Muscle of arm (tissue), 1 donor: ENCODE measurements at regions not wholly inside any gene's neighbourhood (a gene's known extent, or its start where the extent isn't known, plus 50 kb on each side); places are given as distances from the start of the nearest gene placed in this dataset.
"Not testable (repeated sequence)": the region's sequence is repeated elsewhere in the genome, so short reads cannot be mapped to it uniquely, and the experiment has no call there.

ENCODE experiments used
- DNase-seq: peaks from one replicate; pipeline ENCODE4 v3.0.0-alpha.2; 2013

DNA sequence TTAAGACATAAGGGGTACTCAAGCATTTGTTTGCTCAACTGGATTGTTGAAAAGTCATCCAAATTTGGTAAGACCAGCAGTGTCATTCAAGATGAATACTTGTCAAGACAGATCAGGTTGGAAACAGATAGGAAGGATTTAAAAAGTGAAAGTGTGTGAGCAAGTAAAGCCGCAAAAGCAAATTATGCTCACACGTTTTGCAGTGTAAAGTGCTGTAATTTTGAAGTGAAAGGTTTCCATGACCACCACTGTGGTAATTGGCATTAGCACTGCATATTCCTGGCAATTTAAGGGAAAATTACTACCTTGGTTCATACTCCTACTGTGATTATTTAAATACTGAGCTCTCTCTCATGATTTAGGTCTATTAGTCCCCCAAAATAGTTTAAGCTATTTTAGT is 704.1 kb upstream of the CCDC179 start:
- DNase-seq: no peak

GRCh38 chr11:23569134-23569533 is 708.9 kb upstream of the CCDC179 start:
- no peak for DNase-seq

DNA sequence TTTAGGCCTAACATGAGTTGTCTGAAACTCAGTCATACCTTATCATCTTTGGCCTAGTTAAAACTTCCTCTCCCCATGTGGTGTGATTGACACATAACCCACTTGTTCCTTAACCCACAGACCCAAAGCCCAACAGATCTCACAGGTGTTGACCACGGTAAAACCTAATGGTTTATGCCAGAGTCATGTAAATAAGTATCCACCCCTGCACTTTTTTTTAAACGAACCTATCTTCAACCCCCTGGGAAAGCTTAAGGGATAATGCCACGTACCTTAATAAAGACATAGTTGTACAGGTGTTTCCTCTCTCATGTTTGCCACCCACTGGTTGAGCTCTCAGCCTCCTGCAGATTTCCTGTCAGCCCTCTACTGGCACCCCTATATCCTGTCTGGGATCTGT is 709.3 kb upstream of the CCDC179 start:
- DNase-seq: no peak

- no peak for DNase-seq
These were observed 710.6 kb upstream of the CCDC179 start for GRCh38 chr11:23570828-23571227.

DNA sequence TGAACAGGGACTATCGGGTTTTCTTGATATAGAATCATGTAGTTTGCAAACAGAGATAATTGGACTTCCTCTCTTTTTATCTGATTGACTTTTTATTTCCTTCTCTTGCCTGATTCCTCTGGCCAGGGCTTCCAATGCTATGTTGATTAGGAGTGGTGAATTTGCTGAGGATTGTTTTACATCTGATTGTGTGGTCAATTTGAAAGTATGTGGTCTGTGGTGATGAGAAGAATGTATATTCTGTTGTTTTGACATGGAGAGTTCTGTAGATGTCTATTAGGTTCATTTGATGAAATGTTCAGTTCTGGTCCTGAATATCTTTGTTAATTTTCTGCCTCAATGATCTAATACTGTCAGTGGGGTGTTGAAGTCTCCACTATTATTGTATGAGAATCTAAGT is 713.2 kb upstream of the CCDC179 start:
- no peak for DNase-seq

DNA sequence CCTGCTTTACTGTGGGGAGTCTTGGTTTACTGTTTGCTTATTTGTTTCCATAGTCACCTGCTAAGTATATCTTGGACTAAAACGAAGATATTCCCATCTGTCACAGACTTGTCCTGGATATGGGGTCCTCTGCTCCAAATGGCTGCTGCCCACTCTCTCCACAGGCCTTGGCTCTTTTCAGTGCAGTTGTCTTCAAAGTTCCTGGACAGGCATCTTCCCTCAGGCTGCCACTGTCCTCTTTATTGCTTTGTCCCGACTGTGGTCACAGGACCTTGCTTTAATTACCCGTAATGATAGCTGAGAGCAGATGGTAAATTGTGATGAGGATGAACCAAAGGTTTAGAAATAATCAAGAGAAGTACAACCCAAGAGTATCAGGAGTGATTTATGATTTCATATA is 713.9 kb upstream of the CCDC179 start:
- no peak for DNase-seq

GRCh38 chr11:23577296-23577695 is 717.0 kb upstream of the CCDC179 start:
- no peak for DNase-seq

DNA sequence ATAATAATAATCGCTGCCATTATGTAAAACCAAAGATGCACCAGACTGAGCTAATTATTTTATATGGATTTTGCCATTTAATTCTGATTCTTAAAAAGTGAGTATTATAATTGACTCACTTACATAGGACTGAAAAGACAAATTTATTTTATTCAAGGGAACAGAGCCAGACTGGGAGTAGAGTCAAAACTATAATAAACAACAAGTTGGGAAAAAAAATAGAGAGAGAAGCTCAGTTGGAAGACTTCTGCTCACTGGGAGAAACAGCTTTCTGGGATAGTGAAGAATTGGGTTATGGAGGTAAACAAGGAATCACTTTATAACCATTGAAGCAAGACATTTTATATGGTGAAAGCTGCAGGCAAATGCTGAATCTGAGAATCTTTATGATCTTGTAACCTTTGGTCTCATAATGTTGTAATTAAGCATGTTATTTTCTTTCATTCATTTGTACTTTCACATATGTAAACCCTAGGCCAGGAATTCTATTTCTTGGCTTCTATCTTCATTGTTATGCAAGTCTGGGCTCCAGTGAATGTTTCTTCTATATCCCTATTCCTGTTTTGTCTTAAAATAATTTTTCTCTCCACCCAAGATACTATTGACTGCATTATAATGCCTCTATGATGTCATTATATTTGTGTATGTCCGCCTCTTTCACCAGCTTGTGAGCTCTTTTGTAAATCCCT is 725.3 kb upstream of the CCDC179 start:
- peak; percentile 57 for DNase-seq

GRCh38 chr11:23586173-23586572 is 725.9 kb upstream of the CCDC179 start:
- no peak for DNase-seq

DNA sequence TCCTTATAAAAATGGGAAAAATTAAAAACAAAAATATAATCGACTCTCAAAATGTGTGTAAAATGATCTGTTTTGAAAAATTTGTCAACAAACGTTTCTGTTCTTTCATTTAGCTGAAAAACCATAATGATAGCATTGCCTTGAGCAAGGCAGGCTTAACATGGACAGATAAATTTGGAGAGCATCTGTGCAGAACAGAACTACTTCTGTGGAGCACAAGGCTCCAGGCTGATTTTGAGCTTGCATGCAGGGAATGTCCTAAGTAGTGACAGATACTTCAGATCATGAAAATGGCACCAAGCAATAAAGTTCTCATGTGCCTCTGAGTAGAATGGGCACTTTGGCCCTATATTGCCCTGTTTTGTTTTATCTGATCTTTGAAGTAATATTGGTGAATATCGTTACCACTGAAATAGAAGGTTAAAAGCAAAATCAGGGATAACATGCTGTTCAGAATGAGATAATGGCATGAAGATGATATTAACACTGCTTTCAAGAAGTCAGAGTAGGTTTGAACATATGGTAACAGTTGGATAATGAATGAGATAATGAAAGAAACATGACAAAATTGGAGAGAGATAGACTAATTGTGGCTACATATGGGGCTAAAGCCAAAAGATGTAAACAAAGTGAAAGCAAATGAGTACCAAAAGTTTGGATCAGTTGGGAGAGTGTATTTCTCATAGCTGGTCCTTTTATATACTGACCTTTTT is 730.5 kb upstream of the CCDC179 start:
- no peak for DNase-seq

DNA sequence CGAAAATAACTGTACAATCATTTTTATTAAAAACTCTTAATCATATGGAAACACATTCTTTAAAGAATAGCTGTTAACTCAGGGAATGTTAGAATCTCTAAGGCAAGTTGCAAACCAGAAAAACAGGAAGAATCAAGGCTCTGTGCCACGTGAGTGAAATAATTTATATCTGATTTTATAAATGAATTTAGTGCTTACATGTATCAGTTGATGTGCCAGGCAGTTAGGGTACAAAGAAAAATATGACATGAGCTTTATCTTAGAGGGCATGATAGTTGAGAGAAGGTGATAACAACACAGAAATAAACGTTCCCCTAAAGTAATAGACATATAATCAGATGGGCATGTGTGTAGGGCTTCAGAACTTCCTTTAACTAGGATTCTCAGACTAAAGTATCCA is 734.5 kb upstream of the CCDC179 start:
- no peak for DNase-seq

GRCh38 chr11:23604966-23605365 is 744.7 kb upstream of the CCDC179 start:
- no peak for DNase-seq

DNA sequence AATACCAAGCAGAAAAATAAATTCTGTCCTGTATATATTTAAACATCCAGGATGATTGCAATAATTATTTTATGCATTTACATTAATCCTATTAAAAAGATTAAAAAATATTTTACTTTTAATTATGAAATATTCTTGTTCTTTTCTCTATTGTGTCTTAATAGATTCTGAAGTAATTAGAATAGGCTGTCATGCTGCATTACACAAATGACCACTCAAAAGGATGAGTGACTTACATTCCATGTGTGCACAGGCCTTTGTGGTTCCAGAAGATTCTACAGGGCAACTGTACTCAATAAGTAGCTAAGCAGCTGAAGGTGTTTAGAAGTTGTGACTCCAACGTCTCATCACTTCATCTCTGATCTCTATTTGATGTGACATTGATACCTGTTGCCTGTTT is 745.9 kb upstream of the CCDC179 start:
- DNase-seq: no peak

DNA sequence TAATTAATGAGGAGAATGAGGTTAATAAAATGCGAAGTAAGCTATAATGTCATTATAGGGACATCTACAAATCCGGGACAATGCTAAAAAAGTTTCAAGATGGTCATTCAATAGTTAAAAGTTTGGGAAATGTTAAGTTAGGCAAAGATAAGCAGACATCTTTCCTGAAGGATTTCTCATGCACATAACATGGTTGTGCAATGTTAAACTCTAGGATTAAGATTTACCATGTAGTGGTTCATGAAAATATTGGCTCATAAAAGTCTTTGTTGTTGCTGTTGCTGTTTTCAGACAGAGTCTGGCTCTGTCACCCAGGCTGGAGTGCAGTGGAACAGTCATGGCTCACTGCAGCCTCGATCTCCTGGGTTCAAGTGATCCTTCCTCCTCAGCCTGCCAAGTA is 751.5 kb upstream of the CCDC179 start:
- DNase-seq: no peak

- DNase-seq: no peak
These were observed 760.3 kb upstream of the CCDC179 start for GRCh38 chr11:23620617-23621016.

DNA sequence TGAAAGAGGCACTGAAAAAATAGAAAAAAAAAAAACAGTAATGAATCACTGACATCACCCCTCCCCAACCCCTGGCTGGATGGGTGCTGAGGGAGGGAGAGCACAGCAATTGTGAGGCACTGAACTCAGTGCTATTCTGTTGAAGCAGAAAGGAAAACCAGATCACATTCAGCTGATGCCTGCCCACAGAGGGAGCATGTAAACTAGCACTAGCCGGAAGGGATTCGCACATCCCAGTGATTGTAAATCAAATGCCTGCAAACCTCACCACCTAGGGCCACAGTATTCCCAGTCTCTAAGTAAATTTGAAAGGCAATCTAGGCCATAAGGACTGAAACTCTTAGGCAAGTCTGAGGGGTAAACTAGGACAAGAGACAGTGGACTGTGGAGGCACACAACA is 772.0 kb upstream of the CCDC179 start:
- no peak for DNase-seq

DNA sequence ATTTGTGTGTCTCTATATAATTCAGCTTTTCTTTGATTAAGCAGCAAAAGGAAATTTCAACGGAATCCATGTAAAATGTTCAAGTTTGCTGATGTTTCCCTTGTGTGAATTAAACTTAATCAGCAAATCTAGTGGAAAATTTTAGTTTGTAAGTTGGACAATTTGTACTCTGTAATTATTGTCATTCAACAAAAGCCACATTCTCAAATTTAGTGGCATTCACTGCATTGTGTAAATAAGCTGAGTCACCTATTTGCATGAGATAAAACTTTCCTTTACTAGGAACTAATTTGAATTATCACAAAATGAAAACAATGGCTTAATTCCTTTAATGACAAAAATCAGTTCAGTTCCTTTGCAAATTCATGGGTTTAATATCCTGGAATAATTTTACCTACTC is 784.2 kb upstream of the CCDC179 start:
- DNase-seq: no peak

DNA sequence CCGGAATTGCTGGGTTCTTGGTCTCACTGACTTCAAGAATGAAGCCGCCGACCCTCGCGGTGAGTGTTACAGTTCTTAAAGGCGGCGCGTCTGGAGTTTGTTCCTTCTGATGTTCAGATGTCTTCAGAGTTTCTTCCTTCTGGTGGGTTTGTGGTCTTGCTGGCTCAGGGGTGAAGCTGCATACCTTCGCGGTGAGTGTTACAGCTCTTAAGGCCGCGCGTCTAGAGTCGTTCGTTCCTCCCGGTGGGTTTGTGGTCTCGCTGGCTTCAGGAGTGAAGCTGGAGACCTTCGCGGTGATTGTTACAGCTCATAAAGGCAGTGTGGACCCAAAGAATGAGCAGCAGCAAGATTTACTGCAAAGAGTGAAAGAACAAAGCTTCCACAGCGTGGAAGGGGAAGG is 792.1 kb upstream of the CCDC179 start:
- DNase-seq: not testable (repeated sequence)

- no peak for DNase-seq
These were observed 792.9 kb upstream of the CCDC179 start for GRCh38 chr11:23653071-23653675.

GRCh38 chr11:23668324-23668723 is 808.0 kb upstream of the CCDC179 start:
- no peak for DNase-seq

DNA sequence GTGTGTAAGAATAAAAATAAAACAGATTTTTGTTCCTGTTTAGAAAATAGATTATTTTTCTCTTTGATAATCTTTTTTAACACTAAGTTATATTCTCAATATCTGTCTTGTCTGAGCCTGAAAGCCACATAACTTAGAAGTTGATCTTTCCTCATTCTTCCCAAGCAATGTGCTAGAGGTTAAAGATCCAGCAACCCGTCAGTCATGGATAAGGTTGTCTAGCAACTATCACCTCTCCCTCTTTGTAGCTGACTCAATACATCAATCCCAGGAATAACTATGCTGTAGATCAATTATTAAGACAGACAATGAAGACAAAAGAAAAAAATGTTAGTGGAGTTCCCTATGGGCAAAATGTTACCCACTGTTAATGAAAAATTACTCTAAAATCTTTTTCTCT is 813.1 kb upstream of the CCDC179 start:
- DNase-seq: no peak

GRCh38 chr11:23674866-23675265 is 814.6 kb upstream of the CCDC179 start:
- no peak for DNase-seq

GRCh38 chr11:23679041-23679440 is 817.8 kb upstream of the LUZP2 start:
- no peak for DNase-seq
